ENCODE measurements at regions not wholly inside any gene's neighbourhood (a gene's known extent, or its start where the extent isn't known, plus 50 kb on each side); places are given as distances from the start of the nearest gene placed in this dataset.

- no peak overlapping the region for H3K4me3 ChIP-seq (replicated peaks in 1 of 4; ENCODE audit: control extremely low read depth in 1 of 4, insufficient read depth in 1 of 4, low read depth in 3 of 4, low read length in 4 of 4)
- TF ChIP-seq CTCF (conservative IDR thresholded peaks at IDR 0.05 in 1 of 2, IDR thresholded peaks at IDR 0.05 in 1 of 2; ENCODE audit: low read depth in 1 of 2, low read length in 2 of 2): no peak
- TF ChIP-seq EZH2 (IDR thresholded peaks at IDR 0.05; ENCODE audit: low read length, missing control alignments): no peak
- H3K9ac ChIP-seq (ENCODE audit: insufficient read depth, low read length): no peak overlapping the region
- H3K4me1 ChIP-seq (ENCODE audit: control insufficient read depth, extremely low read depth, insufficient read depth, low read length): no peaks in the 10 kb centered on the region
- H4K20me1 ChIP-seq (ENCODE audit: control insufficient read depth, extremely low read depth, insufficient read depth, low read length): no peaks in the 10 kb centered on the region
- no peak overlapping the region for H3K27ac ChIP-seq (ENCODE audit: insufficient read depth, low read length)
- H3K36me3 ChIP-seq (ENCODE audit: control insufficient read depth, insufficient read depth, low read length): no peaks in the 10 kb centered on the region
- no peaks in the 10 kb centered on the region for H3K79me2 ChIP-seq (ENCODE audit: control insufficient read depth, insufficient read depth, low read length)
- H2AFZ ChIP-seq (ENCODE audit: low read length): no peak overlapping the region
- no peak overlapping the region for H3K4me2 ChIP-seq (ENCODE audit: extremely low read depth, insufficient read depth, low read length)
- no peaks in the 10 kb centered on the region for H3K27me3 ChIP-seq (ENCODE audit: control insufficient read depth, insufficient read depth, low read length)
- DNase-seq (ENCODE audit: low read depth in 2 of 2): no peak
- no peaks in the 10 kb centered on the region for H3K9me3 ChIP-seq (ENCODE audit: control insufficient read depth, insufficient read depth, low read depth, low read length)
Observed at GRCh38 chr10:21184984-21185383, 287.9 kb upstream of the NEBL start.

- no peaks in the 10 kb centered on the region for H3K79me2 ChIP-seq (ENCODE audit: control insufficient read depth, insufficient read depth, low read length)
- no peaks in the 10 kb centered on the region for H3K27me3 ChIP-seq (ENCODE audit: control insufficient read depth, insufficient read depth, low read length)
- no peaks in the 10 kb centered on the region for H3K4me1 ChIP-seq (ENCODE audit: control insufficient read depth, extremely low read depth, insufficient read depth, low read length)
- no peak overlapping the region for H3K9ac ChIP-seq (ENCODE audit: insufficient read depth, low read length)
- DNase-seq (ENCODE audit: low read depth in 2 of 2): peak; percentile 23 to 48
- no peak overlapping the region for H3K4me2 ChIP-seq (ENCODE audit: extremely low read depth, insufficient read depth, low read length)
- no peak overlapping the region for H2AFZ ChIP-seq (ENCODE audit: low read length)
- no peaks in the 10 kb centered on the region for H3K9me3 ChIP-seq (ENCODE audit: control insufficient read depth, insufficient read depth, low read depth, low read length)
- H3K27ac ChIP-seq (ENCODE audit: insufficient read depth, low read length): no peak overlapping the region
- no peaks in the 10 kb centered on the region for H3K36me3 ChIP-seq (ENCODE audit: control insufficient read depth, insufficient read depth, low read length)
- TF ChIP-seq EZH2 (IDR thresholded peaks at IDR 0.05; ENCODE audit: low read length, missing control alignments): no peak
- no peak for TF ChIP-seq CTCF (conservative IDR thresholded peaks at IDR 0.05 in 1 of 2, IDR thresholded peaks at IDR 0.05 in 1 of 2; ENCODE audit: low read depth in 1 of 2, low read length in 2 of 2)
- H3K4me3 ChIP-seq (replicated peaks in 1 of 4; ENCODE audit: control extremely low read depth in 1 of 4, insufficient read depth in 1 of 4, low read depth in 3 of 4, low read length in 4 of 4): no peak overlapping the region
- no peaks in the 10 kb centered on the region for H4K20me1 ChIP-seq (ENCODE audit: control insufficient read depth, extremely low read depth, insufficient read depth, low read length)
Observed at GRCh38 chr10:21184216-21184615, 287.1 kb upstream of the NEBL start.

GRCh38 chr10:21183025-21183424, 285.9 kb upstream of the NEBL start:
- Histone ChIP-seq H3K9ac (ENCODE audit: insufficient read depth, low read length) (no peak overlapping the region), H3K36me3 (ENCODE audit: control insufficient read depth, insufficient read depth, low read length) (no peaks in the 10 kb centered on the region), H3K4me2 (ENCODE audit: extremely low read depth, insufficient read depth, low read length) (no peak overlapping the region), H3K9me3 (ENCODE audit: control insufficient read depth, insufficient read depth, low read depth, low read length) (no peaks in the 10 kb centered on the region), H3K27me3 (ENCODE audit: control insufficient read depth, insufficient read depth, low read length) (no peaks in the 10 kb centered on the region), H2AFZ (ENCODE audit: low read length) (no peak overlapping the region), H3K27ac (ENCODE audit: insufficient read depth, low read length) (no peak overlapping the region), H3K4me1 (ENCODE audit: control insufficient read depth, extremely low read depth, insufficient read depth, low read length) (no peaks in the 10 kb centered on the region), H3K4me3 (replicated peaks in 1 of 4; ENCODE audit: control extremely low read depth in 1 of 4, insufficient read depth in 1 of 4, low read depth in 3 of 4, low read length in 4 of 4) (no peak overlapping the region), H3K79me2 (ENCODE audit: control insufficient read depth, insufficient read depth, low read length) (no peaks in the 10 kb centered on the region), H4K20me1 (ENCODE audit: control insufficient read depth, extremely low read depth, insufficient read depth, low read length) (no peaks in the 10 kb centered on the region)
- DNase-seq (ENCODE audit: low read depth in 2 of 2): no peak
- no peak for TF ChIP-seq EZH2 (IDR thresholded peaks at IDR 0.05; ENCODE audit: low read length, missing control alignments)
- no peak for TF ChIP-seq CTCF (conservative IDR thresholded peaks at IDR 0.05 in 1 of 2, IDR thresholded peaks at IDR 0.05 in 1 of 2; ENCODE audit: low read depth in 1 of 2, low read length in 2 of 2)
